NT2/D1 (cell line): ENCODE measurements at regions not wholly inside any gene's neighbourhood (a gene's known extent, or its start where the extent isn't known, plus 50 kb on each side); places are given as distances from the start of the nearest gene placed in this dataset.

Experiments used
- SUZ12 ChIP-seq: IDR thresholded peaks from 2 replicates; pipeline ENCODE4 v1.6.1; 2011; ENCODE audit not compliant: insufficient read length, insufficient read depth; ENCODE audit errors: extremely low read depth
- YY1 ChIP-seq: IDR thresholded peaks from 2 replicates; pipeline ENCODE4 v1.6.1; 2011; ENCODE audit not compliant: insufficient read length, insufficient read depth

DNA sequence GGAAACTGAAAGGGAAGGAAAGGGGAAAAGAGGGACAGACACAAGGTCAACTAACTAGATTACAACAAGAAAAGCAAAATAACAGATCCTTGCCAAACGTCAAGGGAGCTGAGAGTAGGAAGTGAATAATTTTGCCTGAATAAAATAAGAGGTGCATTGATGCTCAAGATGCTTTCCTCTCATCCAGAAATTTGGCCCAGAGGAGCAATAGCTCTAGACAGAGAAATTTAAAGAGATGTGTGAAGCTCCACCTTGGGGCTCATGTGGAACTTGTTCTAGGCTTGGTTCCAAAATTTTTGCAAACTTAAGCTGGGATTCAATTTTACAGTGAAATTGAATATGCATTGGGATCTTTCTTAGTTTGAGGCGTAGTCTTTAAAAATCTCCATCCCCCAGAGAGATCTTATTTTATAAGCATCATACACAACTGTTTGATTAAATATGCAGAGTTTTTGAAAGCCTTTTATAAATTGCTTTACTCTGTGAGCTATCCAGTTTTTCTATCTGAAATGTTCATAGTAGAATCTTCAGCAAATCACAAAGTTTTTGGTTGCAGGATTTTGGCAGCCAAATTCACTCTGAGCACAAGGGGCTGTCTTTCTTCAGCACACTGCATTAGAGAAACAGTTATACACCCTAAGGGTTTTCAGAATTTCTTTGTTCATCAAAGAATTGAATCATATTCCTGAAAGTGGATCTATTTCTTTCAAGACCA lies 1159.5 kb downstream of the ADGRL3 start:
- TF ChIP-seq SUZ12 (no peak), YY1 (no peak)
